ENCODE measurements at regions not wholly inside any gene's neighbourhood (a gene's known extent, or its start where the extent isn't known, plus 50 kb on each side); places are given as distances from the start of the nearest gene placed in this dataset.

DNA sequence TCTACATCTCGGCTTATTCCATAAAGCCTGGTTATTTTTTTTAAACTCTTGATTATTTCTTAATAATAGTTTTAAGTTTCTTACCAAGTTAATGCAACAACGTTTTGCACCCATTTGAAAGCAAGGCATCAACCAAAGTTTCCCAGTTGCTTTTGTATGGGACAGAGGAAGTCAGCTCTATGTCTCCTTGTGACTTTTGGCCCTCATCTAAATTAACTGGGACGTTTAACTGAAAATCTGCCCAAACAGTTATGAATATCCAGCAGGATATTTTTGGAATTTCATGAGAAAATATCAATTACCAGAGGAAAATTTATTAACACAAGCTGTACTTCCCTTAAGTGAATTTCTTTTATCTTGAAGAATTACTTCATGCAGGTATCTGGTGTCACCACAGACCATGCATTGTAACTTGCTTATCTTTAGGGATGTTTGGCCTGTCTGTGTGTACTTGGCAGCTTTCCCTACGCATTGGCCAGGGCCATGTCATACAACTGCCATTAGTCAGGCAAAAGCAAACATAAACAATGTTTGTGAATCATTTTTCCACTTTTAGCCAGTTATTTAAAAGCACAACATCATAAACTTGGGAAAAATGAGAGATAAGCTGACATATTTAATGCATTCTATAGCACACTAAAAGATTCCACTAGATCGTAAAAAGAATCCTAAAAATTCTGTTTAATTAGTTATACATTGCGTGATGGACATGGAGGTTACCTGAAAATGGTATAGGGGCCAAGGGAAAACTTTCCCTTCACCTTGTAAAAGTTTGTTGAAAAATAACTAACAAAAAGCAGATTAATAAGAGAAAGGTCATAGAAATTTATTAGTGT is 101.4 kb upstream of the PDE5A start:
- H3K9me3 ChIP-seq (ENCODE audit: control insufficient read depth, insufficient read depth, low read depth, low read length), result no peaks in the 10 kb centered on the region
- POLR2A ChIA-PET, result interaction anchor here (0.7 to 3.4 kb wide), 4 partner anchors 70 to 337 kb away, joined by 3 to 22 read pairs (median 3); partner anchors contain the start of genes MAD2L1 and PDE5A
- H3K4me3 ChIP-seq (ENCODE audit: low read depth, low read length), result no peak overlapping the region
- CTCF ChIA-PET, result interaction anchor here (1.0 to 3.8 kb wide), 2 partner anchors 63 to 101 kb away, joined by 3 to 15 read pairs; partner anchors contain the start of gene PDE5A
- H3K36me3 ChIP-seq (ENCODE audit: control insufficient read depth in 2 of 2, insufficient read depth in 1 of 2, low read length in 2 of 2), result no peaks in the 10 kb centered on the region
- peak overlapping the region; percentile 84 for H3K27ac ChIP-seq (ENCODE audit: extremely low read depth, low read depth, low read length)
- H3K4me1 ChIP-seq (ENCODE audit: control insufficient read depth, insufficient read depth, low read length), result peaks cover 20% of the 10 kb centered on the region
- no peak for TF ChIP-seq ZNF311 (tag by site-specific recombination; IDR thresholded peaks at IDR 0.05; ENCODE audit: borderline replicate concordance)
- TF ChIP-seq ZNF341 (tag by site-specific recombination; IDR thresholded peaks at IDR 0.05; ENCODE audit: low read depth), result no peak
- peak; percentile 33; the same call in 1 of the 2 replicates for TF ChIP-seq ZNF324 (tag by site-specific recombination; IDR thresholded peaks at IDR 0.05)
- 0 out of 2 replicates have a peak, but pooled peaks have one; percentile 15 for TF ChIP-seq SP2 (tag by site-specific recombination; IDR thresholded peaks at IDR 0.05)
- no peak for TF ChIP-seq ZNF600 (tag by site-specific recombination; IDR thresholded peaks at IDR 0.05)
- TF ChIP-seq ZBTB20 (tag by site-specific recombination; IDR thresholded peaks at IDR 0.05), result no peak
- no peak for TF ChIP-seq PRDM1 (tag by site-specific recombination; IDR thresholded peaks at IDR 0.05)
- TF ChIP-seq ZNF560 (tag by site-specific recombination; IDR thresholded peaks at IDR 0.05; ENCODE audit: borderline replicate concordance), result no peak
- 0 out of 2 replicates have a peak, but pooled peaks have one; percentile 60 for TF ChIP-seq ZNF792 (tag by site-specific recombination; IDR thresholded peaks at IDR 0.05)
- peak; percentile 48; the same call in 1 of the 2 replicates for TF ChIP-seq BCL11B (tag by site-specific recombination; IDR thresholded peaks at IDR 0.05; ENCODE audit: low read depth)
- TF ChIP-seq, protein P1, sequence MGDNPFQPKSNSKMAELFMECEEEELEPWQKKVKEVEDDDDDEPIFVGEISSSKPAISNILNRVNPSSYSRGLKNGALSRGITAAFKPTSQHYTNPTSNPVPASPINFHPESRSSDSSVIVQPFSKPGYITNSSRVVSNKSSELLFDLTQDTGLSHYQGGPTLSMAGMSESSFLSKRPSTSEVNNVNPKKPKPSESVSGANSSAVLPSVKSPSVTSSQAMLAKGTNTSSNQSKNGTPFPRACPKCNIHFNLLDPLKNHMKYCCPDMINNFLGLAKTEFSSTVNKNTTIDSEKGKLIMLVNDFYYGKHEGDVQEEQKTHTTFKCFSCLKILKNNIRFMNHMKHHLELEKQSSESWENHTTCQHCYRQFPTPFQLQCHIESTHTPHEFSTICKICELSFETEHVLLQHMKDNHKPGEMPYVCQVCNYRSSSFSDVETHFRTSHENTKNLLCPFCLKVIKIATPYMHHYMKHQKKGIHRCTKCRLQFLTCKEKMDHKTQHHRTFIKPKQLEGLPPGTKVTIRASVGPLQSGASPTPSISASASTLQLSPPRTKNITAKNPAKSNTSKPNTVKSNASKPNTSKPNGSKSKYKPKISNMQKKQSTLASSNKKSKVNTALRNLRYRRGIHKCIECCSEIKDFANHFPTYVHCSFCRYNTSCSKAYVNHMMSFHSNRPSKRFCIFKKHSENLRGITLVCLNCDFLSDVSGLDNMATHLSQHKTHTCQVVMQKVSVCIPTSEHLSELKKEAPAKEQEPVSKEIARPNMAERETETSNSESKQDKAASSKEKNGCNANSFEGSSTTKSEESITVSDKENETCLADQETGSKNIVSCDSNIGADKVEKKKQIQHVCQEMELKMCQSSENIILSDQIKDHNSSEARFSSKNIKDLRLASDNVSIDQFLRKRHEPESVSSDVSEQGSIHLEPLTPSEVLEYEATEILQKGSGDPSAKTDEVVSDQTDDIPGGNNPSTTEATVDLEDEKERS (tag by site-specific recombination; IDR thresholded peaks at IDR 0.05), result no peak
- peak; percentile 23; the same call in 1 of the 2 replicates for TF ChIP-seq ZNF596 (tag by site-specific recombination; IDR thresholded peaks at IDR 0.05)
- TF ChIP-seq REPIN1 (tag by site-specific recombination; IDR thresholded peaks at IDR 0.05; ENCODE audit: low read depth), result no peak
- TF ChIP-seq, protein P2, sequence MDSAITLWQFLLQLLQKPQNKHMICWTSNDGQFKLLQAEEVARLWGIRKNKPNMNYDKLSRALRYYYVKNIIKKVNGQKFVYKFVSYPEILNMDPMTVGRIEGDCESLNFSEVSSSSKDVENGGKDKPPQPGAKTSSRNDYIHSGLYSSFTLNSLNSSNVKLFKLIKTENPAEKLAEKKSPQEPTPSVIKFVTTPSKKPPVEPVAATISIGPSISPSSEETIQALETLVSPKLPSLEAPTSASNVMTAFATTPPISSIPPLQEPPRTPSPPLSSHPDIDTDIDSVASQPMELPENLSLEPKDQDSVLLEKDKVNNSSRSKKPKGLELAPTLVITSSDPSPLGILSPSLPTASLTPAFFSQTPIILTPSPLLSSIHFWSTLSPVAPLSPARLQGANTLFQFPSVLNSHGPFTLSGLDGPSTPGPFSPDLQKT (IDR thresholded peaks at IDR 0.05; ENCODE audit: borderline replicate concordance, low read depth, low read length), result no peak
- TF ChIP-seq SCRT2 (tag by site-specific recombination; IDR thresholded peaks at IDR 0.05), result peak; percentile 29; the same call in 1 of the 2 replicates
- TF ChIP-seq, protein P3, sequence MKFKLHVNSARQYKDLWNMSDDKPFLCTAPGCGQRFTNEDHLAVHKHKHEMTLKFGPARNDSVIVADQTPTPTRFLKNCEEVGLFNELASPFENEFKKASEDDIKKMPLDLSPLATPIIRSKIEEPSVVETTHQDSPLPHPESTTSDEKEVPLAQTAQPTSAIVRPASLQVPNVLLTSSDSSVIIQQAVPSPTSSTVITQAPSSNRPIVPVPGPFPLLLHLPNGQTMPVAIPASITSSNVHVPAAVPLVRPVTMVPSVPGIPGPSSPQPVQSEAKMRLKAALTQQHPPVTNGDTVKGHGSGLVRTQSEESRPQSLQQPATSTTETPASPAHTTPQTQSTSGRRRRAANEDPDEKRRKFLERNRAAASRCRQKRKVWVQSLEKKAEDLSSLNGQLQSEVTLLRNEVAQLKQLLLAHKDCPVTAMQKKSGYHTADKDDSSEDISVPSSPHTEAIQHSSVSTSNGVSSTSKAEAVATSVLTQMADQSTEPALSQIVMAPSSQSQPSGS (tag by site-specific recombination; IDR thresholded peaks at IDR 0.05; ENCODE audit: low read depth), result peak; percentile 82
- TF ChIP-seq ZNF112 (tag by site-specific recombination; IDR thresholded peaks at IDR 0.05), result no peak
- TF ChIP-seq ZNF670 (tag by site-specific recombination; IDR thresholded peaks at IDR 0.05; ENCODE audit: low read depth), result no peak
- TF ChIP-seq TCF7L2 (IDR thresholded peaks at IDR 0.05; ENCODE audit: borderline replicate concordance, low read depth, low read length), result peak; percentile 77
- TF ChIP-seq ZNF747 (tag by site-specific recombination; IDR thresholded peaks at IDR 0.05), result no peak
- no peak for TF ChIP-seq ZNF121 (tag by site-specific recombination; IDR thresholded peaks at IDR 0.05)
- peak; percentile 92 for TF ChIP-seq ZNF24 (tag by site-specific recombination; IDR thresholded peaks at IDR 0.05)
- TF ChIP-seq ZNF776 (tag by site-specific recombination; IDR thresholded peaks at IDR 0.05; ENCODE audit: borderline replicate concordance), result no peak
- no peak for TF ChIP-seq ZNF549 (tag by site-specific recombination; IDR thresholded peaks at IDR 0.05)
- TF ChIP-seq ZNF785 (tag by site-specific recombination; IDR thresholded peaks at IDR 0.05), result no peak
- TF ChIP-seq KLF7 (tag by site-specific recombination; IDR thresholded peaks at IDR 0.05; ENCODE audit: borderline replicate concordance), result 0 out of 2 replicates have a peak, but pooled peaks have one; percentile 37
- TF ChIP-seq, protein P4, sequence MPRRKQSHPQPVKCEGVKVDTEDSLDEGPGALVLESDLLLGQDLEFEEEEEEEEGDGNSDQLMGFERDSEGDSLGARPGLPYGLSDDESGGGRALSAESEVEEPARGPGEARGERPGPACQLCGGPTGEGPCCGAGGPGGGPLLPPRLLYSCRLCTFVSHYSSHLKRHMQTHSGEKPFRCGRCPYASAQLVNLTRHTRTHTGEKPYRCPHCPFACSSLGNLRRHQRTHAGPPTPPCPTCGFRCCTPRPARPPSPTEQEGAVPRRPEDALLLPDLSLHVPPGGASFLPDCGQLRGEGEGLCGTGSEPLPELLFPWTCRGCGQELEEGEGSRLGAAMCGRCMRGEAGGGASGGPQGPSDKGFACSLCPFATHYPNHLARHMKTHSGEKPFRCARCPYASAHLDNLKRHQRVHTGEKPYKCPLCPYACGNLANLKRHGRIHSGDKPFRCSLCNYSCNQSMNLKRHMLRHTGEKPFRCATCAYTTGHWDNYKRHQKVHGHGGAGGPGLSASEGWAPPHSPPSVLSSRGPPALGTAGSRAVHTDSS (tag by site-specific recombination; IDR thresholded peaks at IDR 0.05), result 0 out of 2 replicates have a peak, but pooled peaks have one; percentile 32
- TF ChIP-seq ZNF2 (tag by site-specific recombination; IDR thresholded peaks at IDR 0.05), result peak; percentile 60; the same call in 1 of the 2 replicates
- TF ChIP-seq RBAK (tag by site-specific recombination; IDR thresholded peaks at IDR 0.05), result no peak
- peak; percentile 47; the same call in 1 of the 2 replicates for TF ChIP-seq SCRT1 (tag by site-specific recombination; IDR thresholded peaks at IDR 0.05; ENCODE audit: borderline replicate concordance)

Measured in HEK293 (cell line).